ENCODE measurements at regions not wholly inside any gene's neighbourhood (a gene's known extent, or its start where the extent isn't known, plus 50 kb on each side); places are given as distances from the start of the nearest gene placed in this dataset.
A peak's percentile ranks its signal among the peaks of the same experiment; 100 is the strongest.

GRCh38 chr3:170778240-170779217 lies 91.5 kb downstream of the RPL22L1 start (continued):
- TF ChIP-seq CHD7 (IDR thresholded peaks at IDR 0.05; ENCODE audit: low read depth, low read length) (no peak), ZBTB34 (CRISPR knock-in tag; IDR thresholded peaks at IDR 0.05) (no peak), NR0B1 (IDR thresholded peaks at IDR 0.05; ENCODE audit: partially characterized antibody) (no peak), DNMT1 (IDR thresholded peaks at IDR 0.05) (no peak), SMARCE1 (IDR thresholded peaks at IDR 0.05) (peak; percentile 88; the same call in 1 of the 2 replicates), RBM25 (IDR thresholded peaks at IDR 0.05; ENCODE audit: low read depth, low read length, severe bottlenecking) (no peak), BACH1 (tag; IDR thresholded peaks at IDR 0.05) (no peak), CREM (IDR thresholded peaks at IDR 0.05; ENCODE audit: low read depth) (no peak), FOXK1 (CRISPR knock-in tag; IDR thresholded peaks at IDR 0.05; ENCODE audit: borderline replicate concordance) (no peak), ZNF785 (CRISPR knock-in tag; IDR thresholded peaks at IDR 0.05) (no peak), ARID3B (CRISPR knock-in tag; IDR thresholded peaks at IDR 0.05; ENCODE audit: borderline replicate concordance) (no peak)

Measured in K562 (cell line).